ENCODE measurements at regions not wholly inside any gene's neighbourhood (a gene's known extent, or its start where the extent isn't known, plus 50 kb on each side); places are given as distances from the start of the nearest gene placed in this dataset.
"Not testable (repeated sequence)": the region's sequence is repeated elsewhere in the genome, so short reads cannot be mapped to it uniquely, and the experiment has no call there.

DNA sequence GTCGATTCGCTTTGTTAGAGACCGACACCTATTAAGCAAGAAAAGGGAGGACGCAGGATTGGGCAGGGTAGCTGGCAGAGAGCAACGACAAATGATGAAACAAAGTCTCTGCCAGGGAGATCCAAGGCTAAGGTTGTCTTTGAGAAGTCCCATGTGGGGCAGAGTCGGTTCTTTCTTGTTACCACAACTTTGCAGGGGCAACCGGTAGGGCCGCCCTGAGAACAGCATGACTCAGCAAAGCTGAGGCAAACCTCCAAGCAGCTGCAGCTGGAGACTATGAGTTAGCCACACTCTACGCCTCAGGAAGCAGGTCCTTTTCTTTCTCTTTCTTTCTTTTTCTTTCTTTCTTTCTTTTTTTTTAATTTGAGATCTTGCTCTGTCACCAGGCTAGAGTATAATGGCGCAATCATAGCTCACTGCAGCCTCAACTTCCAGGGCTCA, 452.3 kb upstream of the ID2 start:
- peak; percentile 10 for DNase-seq

DNA sequence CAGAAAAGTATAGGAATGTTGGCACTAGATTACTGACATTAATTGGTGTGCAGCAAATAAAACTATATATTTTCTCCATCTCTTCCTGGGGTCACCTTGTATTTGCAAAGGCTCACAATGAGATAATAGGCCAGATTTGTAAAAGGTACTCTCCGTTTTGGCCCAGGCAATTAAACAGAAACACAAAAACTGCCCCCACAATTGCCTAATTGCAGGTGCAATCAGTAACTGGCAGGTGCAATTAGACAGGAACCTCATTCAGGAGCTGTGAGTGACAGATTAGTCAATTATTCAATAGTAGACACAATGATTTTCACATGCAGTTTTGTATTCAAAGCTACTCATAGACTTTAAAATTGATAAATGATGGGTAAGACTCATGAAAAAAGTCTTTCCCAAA, 451.4 kb upstream of the ID2 start:
- no peak for DNase-seq

DNA sequence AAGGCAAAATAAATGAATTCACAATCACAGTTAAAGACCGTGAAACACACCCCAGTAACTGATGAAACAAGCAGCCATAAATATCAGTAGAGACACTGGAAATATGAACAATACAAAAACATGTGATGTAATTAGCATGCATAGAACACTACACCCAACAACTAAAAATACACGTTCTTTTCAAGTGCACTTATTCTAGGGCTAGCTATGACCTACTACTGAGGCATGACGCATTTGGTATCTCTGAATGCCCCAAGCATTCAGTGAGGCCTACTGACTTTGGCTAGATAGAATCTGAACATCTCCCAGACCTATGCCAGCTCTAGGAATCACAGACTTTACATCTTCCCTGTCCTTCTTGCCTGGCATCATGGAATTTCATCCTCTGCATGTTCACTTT, 450.0 kb upstream of the ID2 start:
- DNase-seq, result no peak

DNA sequence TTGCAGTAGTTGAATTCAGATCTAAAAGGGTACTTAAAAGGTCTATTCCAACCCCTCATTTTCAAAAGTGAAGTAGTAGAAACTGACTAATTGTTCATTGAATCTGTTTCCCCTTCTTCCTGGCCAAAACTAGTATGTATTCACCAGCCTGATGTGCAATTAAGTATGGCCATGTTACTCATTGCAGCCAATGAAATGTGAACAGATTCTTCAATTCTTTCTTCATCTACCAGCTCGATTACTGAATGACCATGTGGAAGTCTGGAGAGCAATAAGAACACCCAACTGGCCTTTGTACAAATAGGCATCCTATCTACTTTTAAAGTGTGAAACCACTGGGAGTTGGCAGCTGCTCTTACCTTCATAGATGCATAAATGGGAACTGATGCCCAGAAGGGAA, 449.0 kb upstream of the ID2 start:
- no peak for DNase-seq

DNA sequence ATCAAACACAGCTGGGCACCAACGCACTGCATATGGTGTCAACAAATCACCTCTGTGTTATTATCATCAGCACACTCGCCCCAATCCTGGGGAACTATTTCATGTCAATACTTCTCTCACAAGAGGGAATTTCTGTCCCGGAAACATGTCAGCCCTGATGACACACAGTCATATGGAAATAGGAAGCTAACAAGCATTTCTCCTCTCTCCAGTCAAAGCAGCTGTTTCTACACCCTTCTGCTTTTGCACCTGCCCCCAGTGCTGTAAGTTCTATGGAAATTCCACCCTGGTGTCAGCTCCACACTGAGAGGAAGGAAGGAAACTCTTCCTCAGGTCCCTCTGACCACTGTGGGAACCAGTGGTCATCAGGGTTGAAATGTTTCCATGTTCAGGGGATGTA, 447.6 kb upstream of the ID2 start:
- DNase-seq, result peak; percentile 51

DNA sequence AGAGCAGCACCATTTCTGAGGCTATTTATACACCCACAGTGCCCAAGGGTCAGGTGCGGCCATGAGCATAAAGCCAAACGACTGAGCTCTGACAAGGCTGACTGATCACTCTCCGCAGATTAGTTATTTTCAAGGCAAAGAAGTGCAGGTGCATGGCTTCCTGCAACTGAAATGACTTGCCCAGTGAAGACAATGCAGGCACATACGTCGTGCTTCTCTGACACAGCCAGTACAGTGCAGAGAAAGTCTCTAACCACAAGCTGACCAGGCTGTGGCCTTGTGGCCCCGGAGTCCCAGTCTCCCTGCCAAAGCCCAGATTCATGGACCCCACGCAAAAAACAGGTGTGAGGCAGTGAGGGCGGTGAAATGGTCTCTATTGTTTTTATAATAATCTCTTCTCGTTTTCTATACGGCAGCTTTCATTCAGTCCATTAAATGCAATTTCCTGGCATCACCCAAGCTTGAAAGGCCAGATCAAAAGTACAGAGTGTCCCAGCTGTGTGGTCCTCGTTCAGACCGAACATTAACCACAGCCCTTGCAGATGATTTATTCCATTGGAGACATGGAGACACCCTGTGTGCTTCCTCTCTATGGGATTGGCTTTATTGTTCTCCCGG, 447.0 kb upstream of the ID2 start:
- no peak for DNase-seq

DNA sequence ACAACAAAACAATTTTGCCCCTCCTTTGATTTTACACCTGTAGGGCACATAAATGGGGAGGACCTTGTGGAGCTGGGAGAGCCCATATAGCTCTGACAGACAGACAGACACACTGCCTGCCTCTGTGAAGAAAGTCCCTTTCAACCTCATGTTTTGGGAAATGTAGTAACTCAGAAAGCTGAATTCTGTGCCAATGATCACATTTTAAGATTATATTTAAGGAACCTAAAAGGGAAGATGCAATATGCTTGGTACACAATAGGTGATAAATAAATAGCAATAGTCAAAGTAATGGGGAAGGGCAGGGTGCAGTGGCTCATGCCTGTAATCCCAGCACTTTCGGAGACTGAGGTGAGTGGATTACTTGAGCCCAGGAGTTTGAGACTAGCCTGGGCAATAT, 446.4 kb upstream of the ID2 start:
- DNase-seq, result no peak

DNA sequence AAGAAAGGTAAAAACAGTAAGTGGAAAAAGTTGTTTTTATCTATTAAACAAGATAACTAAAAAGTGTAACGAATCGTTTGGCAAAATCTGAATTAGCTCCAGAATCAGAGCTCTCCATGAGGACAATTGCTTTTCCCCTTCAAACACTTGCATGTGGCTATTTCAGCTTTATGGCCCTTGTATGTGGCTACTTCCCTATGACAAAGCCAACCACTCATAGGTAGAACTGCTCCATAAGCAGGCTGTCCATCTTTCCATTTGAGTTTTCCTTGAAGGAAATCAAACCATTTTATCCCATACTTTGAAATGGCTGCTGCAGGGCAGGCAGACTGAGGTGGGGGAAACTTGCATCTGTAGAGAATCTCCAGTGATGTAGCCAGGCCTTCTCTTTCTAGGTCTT, 445.5 kb upstream of the ID2 start:
- DNase-seq, result no peak

DNA sequence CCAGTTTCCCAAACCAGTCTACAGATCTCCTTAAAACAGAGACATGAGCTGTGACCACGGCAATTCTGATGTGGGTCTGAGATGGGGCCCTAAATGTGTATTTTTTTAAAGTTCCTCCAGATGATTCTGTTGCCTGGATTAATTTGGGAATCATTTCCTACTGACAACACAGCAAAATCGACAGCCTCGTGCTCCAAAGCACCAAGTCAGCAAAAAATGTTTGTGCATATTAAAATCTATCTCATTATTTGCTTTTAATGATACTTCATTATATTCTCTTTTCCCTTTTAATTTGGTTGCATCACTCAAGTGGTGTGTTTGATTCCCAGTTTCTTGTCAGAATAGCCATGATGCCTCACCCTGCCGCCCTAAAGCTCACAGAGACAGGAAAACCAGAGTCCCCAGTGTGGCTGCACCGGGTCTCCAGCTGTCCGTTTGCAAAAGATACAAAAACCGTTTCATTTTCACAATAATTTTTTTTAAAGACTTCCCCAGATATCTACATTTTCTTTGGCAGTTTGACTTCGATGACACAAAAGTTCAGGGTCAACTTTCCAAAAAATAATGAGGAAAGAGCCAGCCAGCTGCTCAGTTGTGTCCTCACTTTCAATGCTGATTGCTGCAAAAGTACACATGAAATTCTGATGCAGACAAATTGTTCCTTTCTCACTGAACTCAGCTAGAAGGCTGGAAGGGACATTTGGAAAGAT, 443.2 kb upstream of the ID2 start:
- no peak for DNase-seq

DNA sequence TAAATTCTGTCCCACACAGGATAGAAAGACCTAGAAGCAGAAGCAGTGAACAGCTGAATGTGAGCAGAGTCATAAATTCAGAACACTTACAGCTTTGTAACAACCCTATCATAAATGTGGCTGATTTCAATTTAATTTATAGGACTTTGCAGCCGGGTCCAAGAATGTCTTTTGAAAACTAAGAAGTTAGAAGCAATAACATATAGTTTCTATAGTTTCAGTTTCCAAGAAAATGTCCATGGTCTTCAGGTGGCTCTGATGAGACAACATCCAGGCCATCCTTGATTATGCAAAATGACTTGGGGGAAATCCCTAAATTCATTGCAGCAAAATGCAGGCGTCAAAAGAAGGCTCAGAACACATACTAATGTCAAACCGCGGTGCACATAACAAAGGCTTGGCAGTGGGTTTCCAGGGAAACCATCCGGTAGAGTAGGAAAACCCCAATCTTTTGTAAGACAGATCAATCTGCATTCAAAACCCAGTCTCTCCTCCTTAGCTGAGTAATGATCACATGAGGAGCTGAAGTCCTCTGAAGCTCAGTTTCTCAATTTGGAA, 442.2 kb upstream of the ID2 start:
- no peak for DNase-seq

DNA sequence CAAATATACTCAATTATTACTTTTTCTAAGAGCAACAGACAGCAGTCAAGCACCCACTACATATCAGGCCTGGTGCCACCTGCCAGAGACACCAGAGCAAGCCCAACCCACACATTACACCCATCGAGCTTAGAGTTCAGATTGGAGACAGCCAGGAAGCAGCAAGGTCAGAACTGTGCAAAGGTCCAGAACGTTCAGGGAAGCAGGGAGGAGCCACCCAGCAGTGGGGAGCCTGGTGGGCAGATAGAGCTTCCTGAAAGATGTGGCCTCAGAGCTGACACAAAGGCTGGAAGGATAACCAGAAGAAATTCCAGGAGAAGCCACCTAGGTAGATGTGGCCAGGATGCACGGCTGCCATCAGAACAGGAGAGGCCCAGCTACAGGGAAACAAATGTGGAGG, 440.5 kb upstream of the ID2 start:
- no peak for DNase-seq

DNA sequence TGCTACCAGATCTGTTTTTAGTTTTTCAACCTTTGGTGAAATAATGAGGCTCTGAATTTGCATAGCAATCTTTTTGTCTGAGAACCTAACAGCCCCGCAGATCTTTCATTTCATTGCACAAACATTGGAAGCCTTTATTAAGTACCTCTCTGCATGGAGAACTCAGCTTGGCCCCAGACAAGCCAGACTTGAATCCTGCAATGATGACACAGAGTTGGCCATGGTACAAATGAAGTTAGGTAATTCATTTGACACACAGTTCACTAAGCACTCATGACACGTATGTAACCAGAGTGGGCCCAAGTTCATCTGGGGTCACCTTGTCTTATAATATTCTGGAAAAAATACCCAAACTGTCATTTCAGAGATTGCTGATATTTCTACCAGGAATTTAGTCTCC, 439.1 kb upstream of the ID2 start:
- DNase-seq, result no peak

DNA sequence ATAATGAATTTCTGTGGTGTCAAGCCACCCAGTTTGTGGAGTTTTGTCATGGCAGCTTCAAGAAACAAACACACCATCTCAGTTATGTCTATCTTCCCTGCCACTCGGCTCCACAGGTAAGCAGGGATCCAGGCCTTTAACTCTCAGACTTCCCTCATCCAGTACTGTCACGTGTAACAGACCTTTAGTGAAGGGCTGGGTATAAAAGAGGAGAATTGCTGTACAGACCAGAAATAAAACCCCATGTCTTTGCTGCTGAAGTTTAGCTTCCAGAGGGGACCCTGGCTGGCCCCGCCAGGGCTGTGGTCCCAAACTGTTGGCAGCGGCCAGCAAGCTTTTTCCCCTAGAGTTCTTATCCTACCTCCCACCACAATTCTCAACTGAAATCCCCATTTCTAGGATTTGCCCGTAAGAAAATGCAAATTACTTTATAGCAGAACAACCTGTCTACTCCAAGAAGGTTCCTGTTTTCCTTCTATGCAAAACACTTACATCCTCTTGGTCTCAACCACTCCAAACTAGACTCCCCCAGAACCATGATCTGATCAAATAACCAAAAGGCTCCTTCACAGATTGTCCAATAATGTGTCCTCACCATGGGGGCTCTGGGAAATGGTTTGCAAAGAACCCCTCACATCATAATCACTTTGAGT, 438.0 kb upstream of the ID2 start:
- no peak for DNase-seq

DNA sequence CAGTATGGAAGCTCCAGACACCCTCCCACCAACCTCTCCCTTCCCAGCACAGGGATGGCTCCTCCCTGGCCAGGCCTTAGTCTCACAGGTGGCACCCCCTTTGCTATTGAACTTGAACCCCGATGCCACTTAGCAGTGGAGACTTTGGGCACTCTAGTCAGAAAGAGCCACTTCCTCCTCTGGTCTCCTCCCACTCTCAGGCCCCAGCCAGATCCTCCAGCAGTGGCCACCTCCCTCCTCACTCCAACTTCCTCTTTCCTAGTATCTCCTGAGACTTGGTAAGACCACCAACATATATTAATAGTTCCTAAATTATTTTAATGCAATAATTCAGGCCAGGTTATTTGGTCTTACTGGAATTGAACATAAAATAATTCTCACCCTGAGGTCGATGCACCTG, 437.2 kb upstream of the ID2 start:
- no peak for DNase-seq

DNA sequence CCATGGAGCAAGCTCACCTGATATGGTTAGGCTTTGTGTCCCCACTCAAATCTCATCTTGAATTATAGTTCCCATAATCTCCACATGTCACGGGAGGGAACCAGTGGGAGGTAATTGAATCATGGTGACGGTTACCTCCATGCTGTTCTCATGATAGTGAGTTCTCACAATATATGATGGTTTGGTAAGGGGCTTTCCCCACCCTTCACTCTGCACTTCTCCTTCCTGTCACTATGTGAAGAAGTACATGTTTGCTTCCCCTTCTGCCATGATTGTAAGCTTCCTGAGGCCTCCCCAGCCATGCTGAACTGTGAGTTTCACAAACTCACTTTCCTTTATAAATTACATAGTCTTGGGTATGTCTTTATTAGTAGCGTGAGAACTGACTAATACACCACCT, 435.7 kb upstream of the ID2 start:
- DNase-seq, result no peak

DNA sequence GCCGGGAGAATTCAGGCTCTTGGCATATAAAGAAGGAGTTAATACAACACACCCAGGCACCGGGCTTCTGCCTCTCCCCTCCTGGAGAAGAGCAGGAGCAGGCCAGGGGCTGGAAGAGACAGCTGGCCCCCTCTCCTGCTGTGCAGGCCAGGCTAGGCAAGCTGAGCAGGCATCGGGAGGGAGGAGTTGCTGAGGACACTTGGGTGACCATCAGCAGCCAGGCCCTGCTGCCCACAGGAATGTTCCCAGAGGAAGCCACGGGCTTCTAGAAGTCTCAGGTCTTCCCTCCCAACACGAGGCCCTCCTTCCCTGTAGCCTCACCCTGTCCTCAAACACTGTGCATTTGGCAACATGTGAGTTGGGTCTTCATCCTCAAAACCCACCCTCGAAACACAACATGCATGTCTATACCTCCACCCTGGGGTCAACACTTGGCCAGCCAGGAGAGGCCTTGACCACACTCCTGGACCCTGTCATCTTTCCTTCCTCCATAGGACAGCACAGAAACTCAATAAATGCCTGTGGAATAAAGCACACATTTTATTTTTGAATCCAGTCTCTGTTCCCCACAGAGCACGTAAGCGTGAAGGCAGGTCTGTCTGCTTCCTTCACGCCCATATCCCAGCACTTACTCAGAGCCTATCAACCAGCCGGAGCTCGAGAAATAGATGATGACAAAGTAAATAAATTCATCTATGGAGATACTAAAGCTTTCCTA, 433.8 kb upstream of the ID2 start:
- no peak for DNase-seq

DNA sequence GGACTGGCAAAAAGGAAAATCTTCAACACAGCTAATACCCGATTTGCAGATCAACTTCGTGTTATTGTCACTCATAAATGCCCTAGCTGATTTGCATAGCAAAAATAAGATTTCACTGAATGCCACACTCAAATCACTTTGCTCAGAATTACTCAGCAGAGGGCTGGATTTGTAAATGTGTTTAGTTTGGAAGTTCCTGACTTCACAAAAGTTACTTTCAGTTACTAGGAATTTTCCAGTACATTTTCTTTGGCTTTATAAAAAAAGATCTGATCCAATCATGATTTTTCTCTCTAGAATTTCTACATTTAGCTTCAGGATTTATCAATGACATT, 433.3 kb upstream of the ID2 start:
- no peak for DNase-seq

DNA sequence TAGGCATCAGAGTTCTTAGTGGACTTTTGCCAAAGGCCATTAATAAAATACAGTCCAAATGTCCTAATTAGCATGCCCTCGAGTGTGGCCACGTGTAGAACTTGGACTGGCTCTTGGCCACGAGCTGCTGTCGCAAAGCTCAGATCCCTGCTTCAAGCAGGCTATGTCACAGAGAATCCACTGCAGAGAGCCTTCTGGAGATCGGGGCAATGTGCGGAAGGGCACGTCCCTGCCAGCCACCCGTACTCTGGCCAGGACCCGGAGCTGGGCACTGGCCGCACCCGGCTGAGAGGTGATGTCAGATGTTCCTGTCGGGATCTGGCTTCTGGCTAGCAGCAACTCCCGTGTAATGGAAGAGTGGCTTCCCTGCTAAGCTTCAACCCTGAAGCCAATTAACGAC, 432.7 kb upstream of the ID2 start:
- no peak for DNase-seq

DNA sequence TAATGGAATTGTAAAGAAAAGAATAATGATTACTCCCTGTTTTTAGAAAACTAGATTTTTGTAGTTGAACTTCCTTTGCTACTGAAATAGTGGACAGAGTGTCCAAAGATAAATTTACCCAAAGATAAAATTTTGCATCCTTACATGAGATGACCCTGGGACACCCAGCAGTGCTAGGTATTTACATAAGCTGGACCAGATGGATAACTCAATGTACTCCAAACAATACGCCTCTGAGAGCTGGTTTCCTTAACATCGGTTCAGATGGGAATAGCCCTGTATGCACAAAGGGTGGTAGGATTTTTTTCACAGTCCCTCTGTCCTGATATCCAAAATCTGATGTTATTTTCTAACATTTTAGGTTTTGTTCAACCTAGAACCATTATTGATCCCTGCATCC, 432.1 kb upstream of the ID2 start:
- DNase-seq, result no peak

DNA sequence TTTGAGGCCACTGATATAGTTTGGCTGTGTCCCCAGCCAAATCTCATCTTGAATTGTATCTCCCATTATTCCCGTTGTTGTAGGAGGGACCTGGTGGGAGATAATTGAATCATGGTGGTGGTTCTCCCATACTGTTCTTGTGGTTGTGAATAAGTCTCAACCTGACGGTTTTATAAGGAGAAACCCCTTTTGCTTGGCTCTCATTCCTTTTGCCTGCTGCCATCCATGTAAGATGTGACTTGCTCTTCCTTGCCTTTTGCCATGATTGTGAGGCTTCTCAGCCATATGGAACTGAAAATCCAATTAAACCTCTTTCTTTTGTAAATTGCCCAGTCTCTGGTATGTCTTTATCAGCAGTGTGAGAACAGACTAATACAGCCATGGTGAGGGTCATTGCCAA, 431.6 kb upstream of the ID2 start:
- not testable (repeated sequence) for DNase-seq

DNA sequence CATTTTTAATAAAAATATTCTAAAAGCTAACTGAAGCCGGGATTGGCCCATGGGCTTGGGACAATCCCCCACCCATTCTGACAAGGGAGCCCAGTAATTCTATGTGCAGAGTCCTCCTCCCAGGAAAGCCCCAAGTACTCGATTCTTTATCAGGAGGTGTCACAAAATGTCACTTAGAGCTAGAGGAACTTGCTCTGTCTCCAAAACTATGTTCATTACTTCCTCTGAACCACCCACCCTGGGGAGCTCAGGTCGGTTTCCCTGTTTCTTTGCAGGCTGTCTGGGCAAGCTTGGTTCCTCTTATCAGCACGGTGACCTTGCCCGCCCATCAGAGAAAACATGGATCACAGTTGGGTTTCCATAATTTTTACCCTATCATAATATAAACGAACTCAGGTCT, 430.6 kb upstream of the ID2 start:
- no peak for DNase-seq

DNA sequence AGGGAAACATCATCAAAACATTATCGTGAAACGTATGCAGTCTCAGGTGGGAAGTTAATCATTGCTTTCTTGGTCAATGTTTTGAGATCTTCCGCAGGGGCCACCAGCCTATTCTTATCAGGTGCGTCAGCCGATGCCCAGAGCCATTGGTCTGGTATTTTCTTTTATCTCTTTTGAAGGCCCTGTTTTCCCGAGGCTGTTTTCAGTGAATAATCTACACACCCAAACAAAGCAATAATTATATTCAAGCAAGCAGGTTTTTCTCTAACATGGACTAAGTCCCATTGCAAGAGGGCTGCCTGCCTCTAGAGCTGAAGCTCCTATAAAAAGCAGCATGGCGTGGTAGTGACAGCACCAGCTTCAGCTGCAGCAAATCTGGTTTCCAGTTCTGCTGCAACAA, 430.0 kb upstream of the ID2 start:
- no peak for DNase-seq

DNA sequence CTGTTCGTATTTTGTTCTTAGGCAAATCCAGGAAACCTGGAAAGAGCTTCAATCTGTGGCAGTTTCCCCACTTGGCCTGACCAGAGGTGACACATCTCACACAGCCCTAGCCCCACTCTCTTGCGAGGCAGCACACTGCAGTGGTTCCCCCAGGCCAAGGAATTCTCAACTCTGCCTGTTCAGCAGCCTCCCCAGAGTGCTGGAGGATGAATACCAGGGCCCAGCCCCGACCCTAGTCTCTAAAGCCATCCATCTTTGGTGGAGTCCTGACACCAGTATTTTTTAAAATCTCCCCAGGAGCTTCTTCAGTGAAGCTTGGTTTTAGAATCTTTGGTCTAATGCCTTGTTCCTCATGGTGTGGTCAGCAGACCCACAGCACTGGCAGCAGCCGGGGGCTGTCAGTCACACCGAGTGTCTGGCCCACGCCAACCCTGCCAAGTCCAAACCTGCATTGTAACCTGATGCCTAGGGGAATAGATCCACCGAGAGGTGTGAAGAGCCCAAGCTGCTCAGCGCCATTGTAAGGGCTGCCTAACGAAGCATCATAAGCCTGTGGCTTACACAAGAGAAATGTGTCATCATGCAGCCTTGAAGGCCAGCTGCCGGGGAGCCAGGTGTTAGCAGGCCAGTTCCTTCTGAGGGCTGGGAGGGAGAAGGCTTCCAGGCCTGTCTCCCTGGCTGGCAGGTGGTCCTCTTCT, 428.7 kb upstream of the ID2 start:
- DNase-seq, result peak; percentile 81

Measured in DMS53 (cell line).